Thyroid gland (tissue), 4 donors: ENCODE measurements at regions not wholly inside any gene's neighbourhood (a gene's known extent, or its start where the extent isn't known, plus 50 kb on each side); places are given as distances from the start of the nearest gene placed in this dataset.

ENCODE experiments used
- CTCF ChIP-seq, 6 experiments: fragments of 200-600 bp in 3 of 6; fragments of 450-650 bp in 3 of 6; sonication (generic) in 3 of 6; IDR thresholded peaks; one replicate each; pipeline ENCODE4 v1.5.1; 2016 to 2019; ENCODE audit warnings: antibody characterized with exemption in 6 of 6, mild to moderate bottlenecking in 2 of 6, inconsistent platforms in 1 of 6, moderate library complexity in 1 of 6
- POLR2A ChIP-seq, 2 donors: fragments of 450-650 bp; IDR thresholded peaks; one replicate each; pipeline ENCODE4 v1.6.1; 2017; ENCODE audit warnings: antibody characterized with exemption in 2 of 2, mild to moderate bottlenecking in 2 of 2, moderate library complexity in 1 of 2

- TF ChIP-seq POLR2A (IDR thresholded peaks at IDR 0.05) (no peak), CTCF (IDR thresholded peaks at IDR 0.05) (no peak)
These were observed 253.1 kb upstream of the GADL1 start for GRCh38 chr3:31147550-31147949.
